GM18499 (cell line): ENCODE measurements at regions not wholly inside any gene's neighbourhood (a gene's known extent, or its start where the extent isn't known, plus 50 kb on each side); places are given as distances from the start of the nearest gene placed in this dataset.

ENCODE experiments used
- ATAC-seq: cut with Tn5 transposase; IDR thresholded peaks from one replicate; pipeline ENCODE4 v1.9.1; 2021; ENCODE audit warnings: moderate number of reproducible peaks; ENCODE audit not compliant: insufficient read depth, unreplicated experiment

GRCh38 chrX:7307720-7308119, 159.8 kb upstream of the PUDP start:
- ATAC-seq = no peak

- no peak for ATAC-seq
Observed at GRCh38 chrX:7294483-7294882, 146.5 kb upstream of the PUDP start.

GRCh38 chrX:7286168-7286837, 138.3 kb upstream of the PUDP start:
- no peak for ATAC-seq

- ATAC-seq = no peak
Observed at GRCh38 chrX:7285765-7286164, 137.8 kb upstream of the PUDP start.

- ATAC-seq = no peak
Observed at GRCh38 chrX:7283741-7284140, 135.8 kb upstream of the PUDP start.

GRCh38 chrX:7280520-7280919, 132.6 kb upstream of the PUDP start:
- no peak for ATAC-seq

GRCh38 chrX:7272346-7272745, 124.4 kb upstream of the PUDP start:
- ATAC-seq = no peak

- ATAC-seq = no peak
Observed at GRCh38 chrX:7270933-7271332, 123.0 kb upstream of the PUDP start.

- ATAC-seq = no peak
Observed at GRCh38 chrX:7269991-7270390, 122.0 kb upstream of the PUDP start.

- no peak for ATAC-seq
Observed at GRCh38 chrX:7269589-7269988, 121.6 kb upstream of the PUDP start.

- ATAC-seq = no peak
Observed at GRCh38 chrX:7266288-7266687, 118.3 kb upstream of the PUDP start.

- peak; percentile 39 for ATAC-seq
Observed at GRCh38 chrX:7264399-7264798, 116.4 kb upstream of the PUDP start.

- ATAC-seq = no peak
Observed at GRCh38 chrX:7263961-7264360, 116.0 kb upstream of the PUDP start.

GRCh38 chrX:7263330-7263729, 115.4 kb upstream of the PUDP start:
- no peak for ATAC-seq

GRCh38 chrX:7262551-7262950, 114.6 kb upstream of the PUDP start:
- ATAC-seq = no peak

- peak; percentile 90 for ATAC-seq
Observed at GRCh38 chrX:7261672-7262332, 113.8 kb upstream of the PUDP start.

GRCh38 chrX:7254144-7254543, 106.2 kb upstream of the PUDP start:
- no peak for ATAC-seq

GRCh38 chrX:7253565-7253964, 105.6 kb upstream of the PUDP start:
- ATAC-seq = no peak

GRCh38 chrX:7252013-7252610, 104.2 kb upstream of the PUDP start:
- no peak for ATAC-seq

GRCh38 chrX:7247346-7247745, 99.4 kb upstream of the PUDP start:
- ATAC-seq = no peak

- no peak for ATAC-seq
Observed at GRCh38 chrX:7244405-7244804, 96.5 kb upstream of the PUDP start.

GRCh38 chrX:7242613-7243012, 94.7 kb upstream of the PUDP start:
- peak; percentile 99 for ATAC-seq
